Choroid plexus epithelial cell (primary cell): ENCODE measurements at regions not wholly inside any gene's neighbourhood (a gene's known extent, or its start where the extent isn't known, plus 50 kb on each side); places are given as distances from the start of the nearest gene placed in this dataset.

Experiments
- DNase-seq: peaks from one replicate; pipeline ENCODE4 v3.0.0-alpha.2; 2010; ENCODE audit warnings: low read depth
- H3K4me3 ChIP-seq: 2 replicates; pipeline ENCODE4 v1.5.1; 2011; ENCODE audit warnings: low read depth, mild to moderate bottlenecking, control low read depth, low read length, moderate library complexity
- CTCF ChIP-seq: conservative IDR thresholded peaks from 2 replicates; pipeline ENCODE4 v1.5.1; 2011; ENCODE audit warnings: low read depth, mild to moderate bottlenecking, control low read depth, inconsistent platforms, low read length, moderate library complexity

- no peak for TF ChIP-seq CTCF
- no peak overlapping the region for H3K4me3 ChIP-seq
- no peak for DNase-seq
Measured at GRCh38 chr7:133132906-133133305, 51.0 kb upstream of the CHCHD3 start.

DNA sequence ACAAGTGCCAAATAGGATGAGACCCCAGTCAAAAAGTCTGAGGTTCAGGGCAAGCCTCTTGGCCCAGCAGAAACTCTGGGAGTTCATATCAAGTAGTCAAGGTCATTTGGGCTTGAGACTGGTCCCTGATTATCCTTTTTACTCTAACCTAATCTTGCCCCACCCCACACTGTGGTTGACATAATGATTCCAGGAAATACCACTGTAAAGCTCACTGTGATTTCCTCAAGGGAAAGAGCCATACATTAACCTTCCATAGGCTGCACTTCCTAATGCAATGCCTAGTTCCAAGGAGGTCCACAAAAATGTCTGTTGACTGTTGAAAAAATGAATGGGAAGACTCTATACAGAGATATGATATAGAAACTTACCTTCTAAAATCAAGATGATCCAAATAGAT lies 52.9 kb upstream of the CHCHD3 start:
- TF ChIP-seq CTCF: no peak
- no peak overlapping the region for H3K4me3 ChIP-seq
- no peak for DNase-seq

GRCh38 chr7:133135451-133135850 lies 53.6 kb upstream of the CHCHD3 start:
- peak; percentile 7 for DNase-seq
- no peak overlapping the region for H3K4me3 ChIP-seq
- no peak for TF ChIP-seq CTCF

GRCh38 chr7:133139350-133139749 lies 57.5 kb upstream of the CHCHD3 start:
- peak; percentile 78 for DNase-seq
- no peak overlapping the region for H3K4me3 ChIP-seq
- TF ChIP-seq CTCF: peak; percentile 53

DNA sequence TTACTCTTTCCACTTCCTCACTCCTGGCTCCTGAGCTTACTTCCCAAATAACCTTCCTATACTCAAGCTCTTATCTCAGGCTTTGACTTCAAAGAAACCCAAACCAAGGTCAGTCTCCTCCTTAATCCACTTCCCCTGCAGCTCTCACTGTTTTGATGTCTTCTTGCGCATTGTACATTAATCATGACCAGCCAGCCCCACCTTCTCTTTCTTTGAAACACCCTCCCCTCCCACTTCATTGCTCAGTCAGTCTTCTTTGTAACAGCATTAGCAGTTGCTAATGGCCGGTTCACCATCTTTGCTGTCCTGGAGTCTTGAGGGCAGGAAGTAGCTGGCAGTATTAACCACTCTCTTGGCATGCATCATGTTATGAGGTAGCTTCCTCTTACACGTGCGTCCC lies 57.9 kb upstream of the CHCHD3 start:
- TF ChIP-seq CTCF: no peak
- H3K4me3 ChIP-seq: no peak overlapping the region
- no peak for DNase-seq

DNA sequence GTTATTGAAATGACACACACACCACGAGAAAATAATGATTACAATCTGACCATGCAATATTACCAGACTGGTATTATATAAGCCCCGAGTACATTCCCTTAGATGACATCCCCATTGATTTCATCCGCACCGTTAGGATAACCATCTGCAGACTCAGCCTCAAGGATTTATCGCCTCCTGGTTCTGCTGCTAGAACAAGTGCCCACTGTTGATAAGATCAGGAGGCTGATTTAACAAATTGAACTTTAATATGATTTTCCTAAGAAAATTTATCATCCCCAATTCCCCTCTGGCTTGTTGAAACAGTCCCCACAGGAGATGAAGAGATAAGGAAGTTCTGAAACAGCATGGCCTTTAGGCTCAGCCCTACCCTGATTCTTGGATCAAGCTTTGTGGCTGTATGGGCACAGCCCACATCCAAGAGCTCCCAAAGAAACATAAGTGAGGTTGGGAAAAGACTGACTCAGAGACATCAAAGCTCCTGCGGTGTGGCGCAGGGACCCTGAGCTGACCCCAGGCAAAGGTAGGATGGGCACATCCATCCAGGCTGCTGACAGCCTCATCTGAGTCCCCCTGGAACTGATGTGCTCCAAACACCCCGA lies 59.2 kb upstream of the CHCHD3 start:
- no peak for DNase-seq
- no peak for TF ChIP-seq CTCF
- no peak overlapping the region for H3K4me3 ChIP-seq

- TF ChIP-seq CTCF: no peak
- no peak overlapping the region for H3K4me3 ChIP-seq
Measured at GRCh38 chr7:133150760-133151159, 68.9 kb upstream of the CHCHD3 start.

More at GRCh38 chr7:133150760-133151159, 68.9 kb upstream of the CHCHD3 start:
- no peak for DNase-seq
